ENCODE measurements at regions not wholly inside any gene's neighbourhood (a gene's known extent, or its start where the extent isn't known, plus 50 kb on each side); places are given as distances from the start of the nearest gene placed in this dataset.

GRCh38 chr9:118624608-118625007 lies 744.6 kb downstream of the BRINP1 start:
- no peak overlapping the region for H3K4me2 ChIP-seq (ENCODE audit: extremely low read depth, insufficient read depth, low read length)
- no peaks in the 10 kb centered on the region for H3K36me3 ChIP-seq (ENCODE audit: control insufficient read depth, insufficient read depth, low read length)
- TF ChIP-seq CTCF (conservative IDR thresholded peaks at IDR 0.05 in 1 of 2, IDR thresholded peaks at IDR 0.05 in 1 of 2; ENCODE audit: low read depth in 1 of 2, low read length in 2 of 2): no peak
- no peaks in the 10 kb centered on the region for H3K79me2 ChIP-seq (ENCODE audit: control insufficient read depth, insufficient read depth, low read length)
- no peaks in the 10 kb centered on the region for H3K27me3 ChIP-seq (ENCODE audit: control insufficient read depth, insufficient read depth, low read length)
- H2AFZ ChIP-seq (ENCODE audit: low read length): no peak overlapping the region
- no peak for DNase-seq (ENCODE audit: low read depth in 2 of 2)
- H3K4me1 ChIP-seq (ENCODE audit: control insufficient read depth, extremely low read depth, insufficient read depth, low read length): no peaks in the 10 kb centered on the region
- H3K9me3 ChIP-seq (ENCODE audit: control insufficient read depth, insufficient read depth, low read depth, low read length): no peaks in the 10 kb centered on the region
- no peak overlapping the region for H3K9ac ChIP-seq (ENCODE audit: insufficient read depth, low read length)
- H3K27ac ChIP-seq (ENCODE audit: insufficient read depth, low read length): no peak overlapping the region
- no peak overlapping the region for H3K4me3 ChIP-seq (replicated peaks in 1 of 4; ENCODE audit: control extremely low read depth in 1 of 4, insufficient read depth in 1 of 4, low read depth in 3 of 4, low read length in 4 of 4)
- no peaks in the 10 kb centered on the region for H4K20me1 ChIP-seq (ENCODE audit: control insufficient read depth, extremely low read depth, insufficient read depth, low read length)

- Histone ChIP-seq H3K4me2 (ENCODE audit: extremely low read depth, insufficient read depth, low read length) (no peak overlapping the region), H3K4me1 (ENCODE audit: control insufficient read depth, extremely low read depth, insufficient read depth, low read length) (no peaks in the 10 kb centered on the region), H3K9me3 (ENCODE audit: control insufficient read depth, insufficient read depth, low read depth, low read length) (no peaks in the 10 kb centered on the region), H2AFZ (ENCODE audit: low read length) (no peak overlapping the region), H3K36me3 (ENCODE audit: control insufficient read depth, insufficient read depth, low read length) (no peaks in the 10 kb centered on the region), H3K27me3 (ENCODE audit: control insufficient read depth, insufficient read depth, low read length) (no peaks in the 10 kb centered on the region), H3K9ac (ENCODE audit: insufficient read depth, low read length) (no peak overlapping the region), H4K20me1 (ENCODE audit: control insufficient read depth, extremely low read depth, insufficient read depth, low read length) (no peaks in the 10 kb centered on the region), H3K79me2 (ENCODE audit: control insufficient read depth, insufficient read depth, low read length) (no peaks in the 10 kb centered on the region), H3K27ac (ENCODE audit: insufficient read depth, low read length) (no peak overlapping the region), H3K4me3 (replicated peaks in 1 of 4; ENCODE audit: control extremely low read depth in 1 of 4, insufficient read depth in 1 of 4, low read depth in 3 of 4, low read length in 4 of 4) (no peak overlapping the region)
- DNase-seq (ENCODE audit: low read depth in 2 of 2): no peak
- TF ChIP-seq EZH2 (IDR thresholded peaks at IDR 0.05; ENCODE audit: low read length, missing control alignments) (no peak), CTCF (conservative IDR thresholded peaks at IDR 0.05 in 1 of 2, IDR thresholded peaks at IDR 0.05 in 1 of 2; ENCODE audit: low read depth in 1 of 2, low read length in 2 of 2) (no peak)
These were observed 739.2 kb downstream of the BRINP1 start for GRCh38 chr9:118630079-118630478.

DNA sequence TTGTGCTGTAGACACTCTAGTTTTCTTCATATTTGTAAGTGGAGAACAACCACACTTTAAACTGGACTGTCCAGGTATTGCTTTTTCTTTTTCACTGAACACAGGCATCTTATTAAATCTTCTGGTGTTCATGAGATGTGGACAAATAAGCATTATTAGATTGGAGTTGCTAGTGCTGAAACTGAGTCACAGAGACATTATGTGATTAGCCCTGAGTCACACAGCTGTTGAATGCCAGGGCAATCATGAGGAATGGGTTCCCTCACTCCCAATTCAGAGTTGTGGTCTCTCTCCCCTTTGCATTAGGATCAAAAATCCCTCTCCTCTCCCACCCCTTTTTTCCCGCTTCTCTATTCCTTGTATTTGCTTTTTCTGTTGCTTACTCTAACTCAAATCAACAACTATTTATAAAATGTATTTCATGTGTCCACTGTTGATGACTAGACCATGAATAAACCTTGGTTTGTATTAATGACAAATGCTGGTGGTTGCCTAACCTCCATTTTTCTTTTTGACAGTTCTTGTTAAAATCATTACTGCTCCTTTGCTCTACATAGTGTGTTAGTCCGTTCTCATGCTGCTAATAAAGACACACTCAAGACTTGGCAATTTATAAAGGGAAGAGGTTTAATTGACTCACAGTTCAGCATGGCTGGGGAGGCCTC lies 738.2 kb downstream of the BRINP1 start:
- no peaks in the 10 kb centered on the region for H3K27me3 ChIP-seq (ENCODE audit: control insufficient read depth, insufficient read depth, low read length)
- no peak overlapping the region for H3K4me2 ChIP-seq (ENCODE audit: extremely low read depth, insufficient read depth, low read length)
- H4K20me1 ChIP-seq (ENCODE audit: control insufficient read depth, extremely low read depth, insufficient read depth, low read length): no peaks in the 10 kb centered on the region
- H3K36me3 ChIP-seq (ENCODE audit: control insufficient read depth, insufficient read depth, low read length): no peaks in the 10 kb centered on the region
- peak in 1 of 2 donors; percentile 14 for DNase-seq (ENCODE audit: low read depth in 2 of 2)
- H3K9ac ChIP-seq (ENCODE audit: insufficient read depth, low read length): no peak overlapping the region
- no peaks in the 10 kb centered on the region for H3K79me2 ChIP-seq (ENCODE audit: control insufficient read depth, insufficient read depth, low read length)
- no peak overlapping the region for H3K4me3 ChIP-seq (replicated peaks in 1 of 4; ENCODE audit: control extremely low read depth in 1 of 4, insufficient read depth in 1 of 4, low read depth in 3 of 4, low read length in 4 of 4)
- H3K27ac ChIP-seq (ENCODE audit: insufficient read depth, low read length): no peak overlapping the region
- H3K4me1 ChIP-seq (ENCODE audit: control insufficient read depth, extremely low read depth, insufficient read depth, low read length): no peaks in the 10 kb centered on the region
- H2AFZ ChIP-seq (ENCODE audit: low read length): no peak overlapping the region
- TF ChIP-seq EZH2 (IDR thresholded peaks at IDR 0.05; ENCODE audit: low read length, missing control alignments): no peak
- no peak for TF ChIP-seq CTCF (conservative IDR thresholded peaks at IDR 0.05 in 1 of 2, IDR thresholded peaks at IDR 0.05 in 1 of 2; ENCODE audit: low read depth in 1 of 2, low read length in 2 of 2)
- no peaks in the 10 kb centered on the region for H3K9me3 ChIP-seq (ENCODE audit: control insufficient read depth, insufficient read depth, low read depth, low read length)
